Ishikawa (cell line): ENCODE measurements at regions not wholly inside any gene's neighbourhood (a gene's known extent, or its start where the extent isn't known, plus 50 kb on each side); places are given as distances from the start of the nearest gene placed in this dataset.

Experiments
- CEBPB ChIP-seq: IDR thresholded peaks from 2 replicates; pipeline ENCODE4 v1.6.1; 2012
- CREB1 ChIP-seq: IDR thresholded peaks from 2 replicates; pipeline ENCODE4 v1.6.1; 2012; ENCODE audit warnings: low read depth
- EGR1 ChIP-seq: IDR thresholded peaks from 2 replicates; pipeline ENCODE4 v1.6.1; 2012
- EP300 ChIP-seq: IDR thresholded peaks from 2 replicates; pipeline ENCODE4 v1.6.1; 2012; ENCODE audit warnings: borderline replicate concordance
- FOXM1 ChIP-seq: IDR thresholded peaks from 2 replicates; pipeline ENCODE4 v1.6.1; 2012; ENCODE audit warnings: low read depth, borderline replicate concordance
- NFIC ChIP-seq: IDR thresholded peaks from 2 replicates; pipeline ENCODE4 v1.6.1; 2012
- RAD21 ChIP-seq: IDR thresholded peaks from 2 replicates; pipeline ENCODE4 v1.6.1; 2012; ENCODE audit warnings: low read depth
- TAF1 ChIP-seq: IDR thresholded peaks from 2 replicates; pipeline ENCODE4 v1.6.1; 2012; ENCODE audit warnings: low read depth, mild to moderate bottlenecking
- TCF12 ChIP-seq: IDR thresholded peaks from 2 replicates; pipeline ENCODE4 v1.6.1; 2012; ENCODE audit warnings: low read depth
- TEAD4 ChIP-seq: IDR thresholded peaks from 2 replicates; pipeline ENCODE4 v1.6.1; 2012
- YY1 ChIP-seq: IDR thresholded peaks from 2 replicates; pipeline ENCODE4 v1.6.1; 2012; ENCODE audit warnings: low read depth
- ZBTB7A ChIP-seq: IDR thresholded peaks from 2 replicates; pipeline ENCODE4 v1.6.1; 2012; ENCODE audit warnings: low read depth
- TF ChIP-seq, protein P1 (sequence below): IDR thresholded peaks from 2 replicates; pipeline ENCODE4 v1.6.1; 2012
- TF ChIP-seq, protein P2 (sequence below): IDR thresholded peaks from 2 replicates; pipeline ENCODE4 v1.6.1; 2012; ENCODE audit warnings: low read depth, mild to moderate bottlenecking
- TF ChIP-seq, protein P3 (sequence below): IDR thresholded peaks from 2 replicates; pipeline ENCODE4 v1.6.1; 2012

DNA sequence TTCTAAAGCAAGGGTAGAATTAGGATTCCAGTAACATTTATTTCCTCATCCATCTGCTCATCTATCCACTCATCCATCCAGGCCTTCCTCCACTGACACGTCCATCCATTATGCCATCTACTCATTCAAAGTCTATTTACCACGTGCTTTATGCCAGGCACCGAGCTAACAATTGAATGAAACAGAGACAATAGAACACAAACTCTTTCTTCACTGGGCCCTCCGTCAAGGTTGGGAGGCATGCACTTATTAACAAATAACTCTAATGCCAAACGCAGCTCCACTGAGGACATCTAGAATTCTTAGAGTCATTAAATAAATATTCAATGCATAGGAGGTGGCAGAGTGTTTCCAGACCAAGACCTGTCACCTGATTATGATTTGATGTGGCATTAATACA is 262.7 kb downstream of the CYRIA start:
- no peak for TF ChIP-seq TCF12
- TF ChIP-seq, protein P1, sequence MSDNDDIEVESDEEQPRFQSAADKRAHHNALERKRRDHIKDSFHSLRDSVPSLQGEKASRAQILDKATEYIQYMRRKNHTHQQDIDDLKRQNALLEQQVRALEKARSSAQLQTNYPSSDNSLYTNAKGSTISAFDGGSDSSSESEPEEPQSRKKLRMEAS = no peak
- no peak for TF ChIP-seq ZBTB7A
- TF ChIP-seq YY1 = no peak
- no peak for TF ChIP-seq CREB1

DNA sequence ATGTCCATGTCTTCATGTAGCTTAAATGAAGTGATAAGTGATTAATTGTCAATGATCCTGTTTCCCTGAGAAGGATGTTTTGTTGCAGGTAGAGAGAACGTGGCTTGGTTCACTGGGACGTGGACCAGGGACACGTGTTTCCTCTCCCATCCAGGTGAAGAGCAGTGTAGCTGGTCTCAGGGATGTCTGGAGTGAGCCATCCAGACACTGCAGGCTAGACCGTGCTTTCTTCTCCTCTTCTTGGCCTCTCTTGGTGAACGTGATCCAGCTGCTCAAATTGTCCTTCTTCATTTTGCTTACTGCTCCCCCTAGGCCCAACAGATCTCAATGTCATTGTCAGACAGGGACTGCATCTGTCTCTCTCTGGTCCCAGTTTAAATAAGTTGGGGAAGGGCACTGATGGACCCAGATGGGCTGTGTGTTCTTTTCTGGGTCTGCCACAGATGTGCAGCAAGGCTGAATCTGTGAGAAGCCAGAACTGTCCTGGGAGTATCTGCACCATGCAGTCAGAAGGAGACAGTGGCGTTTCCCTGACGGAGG is 263.8 kb downstream of the CYRIA start:
- TF ChIP-seq, protein P2, sequence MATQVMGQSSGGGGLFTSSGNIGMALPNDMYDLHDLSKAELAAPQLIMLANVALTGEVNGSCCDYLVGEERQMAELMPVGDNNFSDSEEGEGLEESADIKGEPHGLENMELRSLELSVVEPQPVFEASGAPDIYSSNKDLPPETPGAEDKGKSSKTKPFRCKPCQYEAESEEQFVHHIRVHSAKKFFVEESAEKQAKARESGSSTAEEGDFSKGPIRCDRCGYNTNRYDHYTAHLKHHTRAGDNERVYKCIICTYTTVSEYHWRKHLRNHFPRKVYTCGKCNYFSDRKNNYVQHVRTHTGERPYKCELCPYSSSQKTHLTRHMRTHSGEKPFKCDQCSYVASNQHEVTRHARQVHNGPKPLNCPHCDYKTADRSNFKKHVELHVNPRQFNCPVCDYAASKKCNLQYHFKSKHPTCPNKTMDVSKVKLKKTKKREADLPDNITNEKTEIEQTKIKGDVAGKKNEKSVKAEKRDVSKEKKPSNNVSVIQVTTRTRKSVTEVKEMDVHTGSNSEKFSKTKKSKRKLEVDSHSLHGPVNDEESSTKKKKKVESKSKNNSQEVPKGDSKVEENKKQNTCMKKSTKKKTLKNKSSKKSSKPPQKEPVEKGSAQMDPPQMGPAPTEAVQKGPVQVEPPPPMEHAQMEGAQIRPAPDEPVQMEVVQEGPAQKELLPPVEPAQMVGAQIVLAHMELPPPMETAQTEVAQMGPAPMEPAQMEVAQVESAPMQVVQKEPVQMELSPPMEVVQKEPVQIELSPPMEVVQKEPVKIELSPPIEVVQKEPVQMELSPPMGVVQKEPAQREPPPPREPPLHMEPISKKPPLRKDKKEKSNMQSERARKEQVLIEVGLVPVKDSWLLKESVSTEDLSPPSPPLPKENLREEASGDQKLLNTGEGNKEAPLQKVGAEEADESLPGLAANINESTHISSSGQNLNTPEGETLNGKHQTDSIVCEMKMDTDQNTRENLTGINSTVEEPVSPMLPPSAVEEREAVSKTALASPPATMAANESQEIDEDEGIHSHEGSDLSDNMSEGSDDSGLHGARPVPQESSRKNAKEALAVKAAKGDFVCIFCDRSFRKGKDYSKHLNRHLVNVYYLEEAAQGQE = no peak
- TF ChIP-seq CREB1 (no peak), TEAD4 (no peak), RAD21 (no peak), TCF12 (no peak), FOXM1 (no peak), YY1 (no peak), NFIC (no peak), CEBPB (no peak), EP300 (no peak), EGR1 (no peak), TAF1 (no peak), ZBTB7A (no peak)
- TF ChIP-seq, protein P1 = no peak
- TF ChIP-seq, protein P3, sequence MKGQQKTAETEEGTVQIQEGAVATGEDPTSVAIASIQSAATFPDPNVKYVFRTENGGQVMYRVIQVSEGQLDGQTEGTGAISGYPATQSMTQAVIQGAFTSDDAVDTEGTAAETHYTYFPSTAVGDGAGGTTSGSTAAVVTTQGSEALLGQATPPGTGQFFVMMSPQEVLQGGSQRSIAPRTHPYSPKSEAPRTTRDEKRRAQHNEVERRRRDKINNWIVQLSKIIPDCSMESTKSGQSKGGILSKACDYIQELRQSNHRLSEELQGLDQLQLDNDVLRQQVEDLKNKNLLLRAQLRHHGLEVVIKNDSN = no peak

DNA sequence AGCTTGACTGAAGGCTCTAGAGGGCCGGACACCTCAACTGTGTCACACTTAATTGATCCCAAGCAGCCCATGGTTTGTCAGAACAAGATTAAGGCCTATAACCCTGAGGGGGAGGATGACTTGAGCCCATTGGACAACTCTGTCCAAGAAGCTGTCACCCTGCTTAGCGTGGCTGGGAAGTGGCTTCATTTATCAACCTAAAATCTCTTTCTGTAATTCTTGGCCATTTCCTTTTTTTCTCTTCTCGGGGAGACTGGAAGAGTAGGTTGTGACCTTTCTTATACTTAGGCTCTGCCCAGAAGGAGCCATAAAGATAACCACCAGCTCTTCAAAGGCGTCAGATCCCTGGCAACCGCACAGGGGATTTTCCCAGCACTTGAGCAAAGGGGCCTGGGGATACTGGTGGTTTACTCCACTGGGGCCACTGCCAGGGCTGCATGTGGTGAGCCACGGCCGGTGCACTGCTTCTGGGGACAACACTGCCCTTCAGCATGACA is 265.5 kb downstream of the CYRIA start:
- TF ChIP-seq TEAD4 = no peak
- TF ChIP-seq, protein P2 = no peak
- TF ChIP-seq, protein P1 = no peak
- TF ChIP-seq EGR1 = no peak
- no peak for TF ChIP-seq NFIC
- no peak for TF ChIP-seq CREB1
- no peak for TF ChIP-seq FOXM1
- no peak for TF ChIP-seq YY1
- no peak for TF ChIP-seq CEBPB
- TF ChIP-seq, protein P3 = no peak

DNA sequence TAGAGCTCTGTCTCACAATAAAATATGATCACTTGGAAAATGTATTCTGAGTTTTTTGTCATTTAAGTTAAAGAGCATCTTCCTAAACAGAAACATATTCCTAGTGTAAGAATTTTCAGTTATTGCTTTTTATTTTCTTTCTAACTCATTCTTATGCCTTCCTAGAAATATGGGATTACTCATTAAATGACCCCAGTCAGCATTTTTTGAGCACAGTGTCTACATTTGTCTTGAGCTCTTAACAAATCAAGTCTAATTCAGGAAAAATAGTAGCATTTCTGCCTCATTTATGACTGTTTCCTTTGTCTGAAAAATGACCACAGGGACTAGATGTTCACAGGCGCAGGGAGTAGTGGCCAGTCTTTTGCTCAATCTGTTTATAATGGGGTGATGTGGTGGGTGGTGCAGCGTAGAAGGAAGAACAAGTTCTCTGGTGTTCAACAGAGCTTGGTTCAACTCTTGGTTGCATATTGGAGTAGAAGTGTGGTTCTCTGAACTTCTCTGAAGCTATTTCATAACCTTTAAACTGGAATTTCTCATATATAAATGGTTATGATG is 267.1 kb downstream of the CYRIA start:
- TF ChIP-seq, protein P1 = no peak
- TF ChIP-seq TEAD4 (no peak), TAF1 (no peak), NFIC (no peak)

DNA sequence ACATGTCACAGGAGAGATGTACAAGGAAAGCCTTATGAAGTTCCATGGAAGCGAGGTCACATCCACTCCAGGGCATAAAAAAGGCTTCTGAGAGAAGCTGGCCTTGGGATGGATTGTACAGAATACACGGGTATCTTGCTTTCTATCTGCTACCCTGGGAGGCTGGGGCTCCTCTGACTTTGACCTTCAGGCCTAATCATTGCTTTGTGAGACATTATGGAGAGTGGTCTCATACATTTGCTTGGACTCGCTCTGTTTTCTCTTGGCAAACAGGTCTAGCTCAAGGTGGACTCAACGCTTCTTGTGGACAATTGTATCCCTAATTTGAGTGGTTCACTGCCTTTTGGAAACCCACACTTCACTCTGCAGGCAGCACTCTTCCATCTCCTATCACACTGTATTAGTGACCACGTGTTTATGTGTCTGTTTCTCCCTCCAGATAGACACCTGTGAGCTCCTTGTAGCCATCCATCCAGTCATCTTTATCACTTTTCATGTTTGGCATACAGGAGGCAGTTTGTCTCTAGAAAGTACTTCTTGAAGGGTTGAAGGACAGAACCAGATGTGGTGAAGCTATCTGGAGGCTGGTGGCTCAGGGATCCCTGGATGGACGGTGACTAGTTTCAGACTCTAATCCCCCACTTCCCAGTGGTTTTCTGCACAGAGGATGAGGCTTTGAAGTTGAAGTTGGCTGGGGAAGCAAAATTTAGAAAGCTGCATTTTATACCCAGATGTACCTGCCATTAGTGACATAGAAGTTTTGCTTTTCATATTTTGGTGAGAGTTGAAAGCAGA is 267.8 kb downstream of the CYRIA start:
- TF ChIP-seq ZBTB7A = no peak
- TF ChIP-seq YY1 = no peak
- no peak for TF ChIP-seq TCF12
- TF ChIP-seq, protein P3 = no peak
- no peak for TF ChIP-seq TAF1
- TF ChIP-seq FOXM1 = no peak
